MCF 10A (cell line): ENCODE measurements at regions not wholly inside any gene's neighbourhood (a gene's known extent, or its start where the extent isn't known, plus 50 kb on each side); places are given as distances from the start of the nearest gene placed in this dataset.
A peak's percentile ranks its signal among the peaks of the same experiment; 100 is the strongest.

Experiments used
- BruUV-seq: library from RNA; stranded (reverse); fragments of 400-500 nt; replicated peaks from 2 replicates; lab custom pipeline; 2021; lab: Mats Ljungman, UMichigan
- CTCF ChIA-PET: fragments of 300-600 bp; sonication (Branson Sonifier 250); formaldehyde crosslinking; extraction: SDS; loops from one replicate; lab custom pipeline; 2021; ENCODE audit warnings: antibody characterized with exemption, inconsistent platforms; lab: Yijun Ruan, JAX
- POLR2A ChIA-PET: fragments of 300-600, 350-650 bp; sonication (Branson Sonifier 250); formaldehyde crosslinking; extraction: SDS; loops from one replicate; lab custom pipeline; 2020; ENCODE audit warnings: antibody characterized with exemption, inconsistent platforms; lab: Yijun Ruan, JAX
- DNase-seq: peaks from one replicate; pipeline ENCODE4 v3.0.0-alpha.2; 2018; ENCODE audit not compliant: unreplicated experiment
- H3K27ac Mint-ChIP-seq: one replicate; pipeline ENCODE4 v1.8.0; 2022; ENCODE audit warnings: mild to moderate bottlenecking, low read depth, mixed read lengths; ENCODE audit not compliant: unreplicated experiment
- H3K27me3 Mint-ChIP-seq: one replicate; pipeline ENCODE4 v1.8.0; 2022; ENCODE audit warnings: mixed read lengths; ENCODE audit not compliant: insufficient read depth, unreplicated experiment
- H3K36me3 Mint-ChIP-seq: one replicate; pipeline ENCODE4 v1.8.0; 2022; ENCODE audit warnings: mild to moderate bottlenecking, moderate library complexity, mixed read lengths; ENCODE audit not compliant: insufficient read depth, unreplicated experiment
- H3K4me1 Mint-ChIP-seq: one replicate; pipeline ENCODE4 v1.8.0; 2022; ENCODE audit warnings: mixed read lengths; ENCODE audit not compliant: insufficient read depth, unreplicated experiment
- H3K4me3 Mint-ChIP-seq: one replicate; pipeline ENCODE4 v1.8.0; 2022; ENCODE audit warnings: mild to moderate bottlenecking, moderate library complexity, mixed read lengths; ENCODE audit not compliant: unreplicated experiment
- H3K9me3 Mint-ChIP-seq: one replicate; pipeline ENCODE4 v1.8.0; 2022; ENCODE audit warnings: mixed read lengths; ENCODE audit not compliant: unreplicated experiment
- intact Hi-C: fragments of 100-400 bp; cut with micrococcal nuclease; formaldehyde crosslinking; loops from 2 replicates; pipeline ENCODE4 v1.14.1; 2022
- TF ChIP-seq, protein P1 (sequence below): fragments of 200-600 bp; IDR thresholded peaks from one replicate; pipeline ENCODE4 v1.8.0; 2022; ENCODE audit warnings: antibody characterized with exemption, mild to moderate bottlenecking; ENCODE audit not compliant: unreplicated experiment

DNA sequence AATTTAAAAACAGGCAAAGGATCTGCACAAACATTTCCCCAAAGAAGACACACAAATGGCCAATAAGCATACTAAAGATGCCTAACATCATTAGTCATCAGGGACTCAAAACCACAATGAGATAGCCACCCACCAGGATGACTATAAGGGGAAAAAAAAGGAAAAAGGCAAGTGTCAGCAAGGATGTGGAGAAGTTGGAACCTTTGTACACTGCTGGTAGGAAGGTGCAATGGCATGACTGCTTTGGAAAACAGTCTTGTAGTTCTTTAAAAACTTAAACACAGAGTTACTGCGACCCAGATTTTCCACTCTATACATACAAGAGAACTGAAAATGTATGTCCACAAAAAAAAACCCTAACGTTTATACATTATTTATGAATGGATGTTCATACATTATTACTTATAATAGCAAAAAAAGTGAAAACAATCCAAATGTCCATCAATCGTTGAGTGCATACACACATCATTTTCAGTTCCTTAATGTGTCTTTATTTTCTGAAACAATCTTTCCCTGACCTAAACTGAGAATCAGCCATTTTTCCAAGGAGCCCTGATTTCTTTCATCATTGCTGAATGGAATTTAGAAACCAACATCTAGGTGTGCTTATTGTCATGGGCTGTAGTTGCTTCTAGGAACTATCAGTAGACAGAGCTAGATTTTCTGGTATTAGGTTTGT is 64.7 kb upstream of the TLK1 start:
- peak overlapping the region; percentile 46 for H3K27ac Mint-ChIP-seq
- peaks cover 6% of the 10 kb centered on the region for H3K4me1 Mint-ChIP-seq
- TF ChIP-seq, protein P1, sequence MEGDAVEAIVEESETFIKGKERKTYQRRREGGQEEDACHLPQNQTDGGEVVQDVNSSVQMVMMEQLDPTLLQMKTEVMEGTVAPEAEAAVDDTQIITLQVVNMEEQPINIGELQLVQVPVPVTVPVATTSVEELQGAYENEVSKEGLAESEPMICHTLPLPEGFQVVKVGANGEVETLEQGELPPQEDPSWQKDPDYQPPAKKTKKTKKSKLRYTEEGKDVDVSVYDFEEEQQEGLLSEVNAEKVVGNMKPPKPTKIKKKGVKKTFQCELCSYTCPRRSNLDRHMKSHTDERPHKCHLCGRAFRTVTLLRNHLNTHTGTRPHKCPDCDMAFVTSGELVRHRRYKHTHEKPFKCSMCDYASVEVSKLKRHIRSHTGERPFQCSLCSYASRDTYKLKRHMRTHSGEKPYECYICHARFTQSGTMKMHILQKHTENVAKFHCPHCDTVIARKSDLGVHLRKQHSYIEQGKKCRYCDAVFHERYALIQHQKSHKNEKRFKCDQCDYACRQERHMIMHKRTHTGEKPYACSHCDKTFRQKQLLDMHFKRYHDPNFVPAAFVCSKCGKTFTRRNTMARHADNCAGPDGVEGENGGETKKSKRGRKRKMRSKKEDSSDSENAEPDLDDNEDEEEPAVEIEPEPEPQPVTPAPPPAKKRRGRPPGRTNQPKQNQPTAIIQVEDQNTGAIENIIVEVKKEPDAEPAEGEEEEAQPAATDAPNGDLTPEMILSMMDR = no peak
- H3K27me3 Mint-ChIP-seq = no peaks in the 10 kb centered on the region
- no peaks in the 10 kb centered on the region for H3K9me3 Mint-ChIP-seq
- DNase-seq = peak; percentile 76
- intact Hi-C loops = no loop called here
- no TSS peak for BruUV-seq
- ChIA-PET POLR2A (interaction anchor here (0.7 to 1.5 kb wide), 2 partner anchors 9 to 298 kb away, joined by 3 to 4 read pairs; no protein-coding TSS in a partner anchor), CTCF (no interaction called here)
- H3K36me3 Mint-ChIP-seq = no peaks in the 10 kb centered on the region
- no peak overlapping the region for H3K4me3 Mint-ChIP-seq

DNA sequence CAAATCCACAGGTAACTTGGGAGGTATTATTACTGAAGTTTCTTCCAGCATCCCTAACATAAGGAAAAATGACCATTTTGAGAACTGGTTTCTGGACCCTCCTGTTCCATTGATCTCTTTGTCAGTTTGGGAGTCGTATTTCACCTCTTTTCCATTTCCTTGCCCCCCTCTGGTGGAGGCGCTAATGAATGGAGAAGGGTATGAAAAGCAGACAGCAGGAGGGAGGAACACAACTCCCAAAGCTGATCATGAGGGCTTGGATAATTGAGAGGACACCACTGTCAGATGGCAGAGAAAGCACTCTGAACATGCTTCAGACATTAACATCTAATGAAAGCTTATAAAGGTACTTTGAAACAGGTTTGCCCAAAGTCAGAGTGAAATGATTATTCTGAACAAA is 56.6 kb upstream of the TLK1 start:
- ChIA-PET CTCF (no interaction called here), POLR2A (no interaction called here)
- Mint-ChIP-seq H3K9me3 (peaks cover 20% of the 10 kb centered on the region), H3K27me3 (no peaks in the 10 kb centered on the region), H3K4me1 (no peaks in the 10 kb centered on the region), H3K27ac (no peak overlapping the region), H3K36me3 (no peaks in the 10 kb centered on the region), H3K4me3 (no peak overlapping the region)
- no TSS peak for BruUV-seq
- intact Hi-C loops = no loop called here
- TF ChIP-seq, protein P1 = no peak
- DNase-seq = no peak

DNA sequence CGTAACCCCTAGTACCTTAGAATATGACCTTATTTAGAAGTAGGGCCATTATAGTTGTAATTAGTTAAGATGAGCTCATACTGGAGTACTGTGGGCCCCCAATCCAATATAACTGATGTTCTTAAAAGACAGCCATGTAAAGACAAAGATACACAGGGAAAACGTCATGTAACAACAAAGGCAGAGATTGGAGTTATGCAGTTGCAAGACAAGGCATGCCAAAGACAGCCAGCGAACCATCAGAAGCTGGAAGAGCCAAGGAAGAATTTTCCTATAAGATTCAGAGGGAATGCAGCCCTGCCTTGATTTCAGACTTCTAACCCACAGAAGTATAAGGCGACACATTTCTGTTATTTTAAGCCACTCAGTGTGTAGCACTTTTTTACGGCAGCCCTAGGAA is 55.9 kb upstream of the TLK1 start:
- no peak overlapping the region for H3K27ac Mint-ChIP-seq
- TF ChIP-seq, protein P1 = no peak
- peaks cover 20% of the 10 kb centered on the region for H3K9me3 Mint-ChIP-seq
- POLR2A ChIA-PET = no interaction called here
- no peaks in the 10 kb centered on the region for H3K27me3 Mint-ChIP-seq
- H3K4me3 Mint-ChIP-seq = no peak overlapping the region
- H3K36me3 Mint-ChIP-seq = no peaks in the 10 kb centered on the region
- intact Hi-C loops = no loop called here
- DNase-seq = no peak
- CTCF ChIA-PET = no interaction called here
- no peaks in the 10 kb centered on the region for H3K4me1 Mint-ChIP-seq
- no TSS peak for BruUV-seq

DNA sequence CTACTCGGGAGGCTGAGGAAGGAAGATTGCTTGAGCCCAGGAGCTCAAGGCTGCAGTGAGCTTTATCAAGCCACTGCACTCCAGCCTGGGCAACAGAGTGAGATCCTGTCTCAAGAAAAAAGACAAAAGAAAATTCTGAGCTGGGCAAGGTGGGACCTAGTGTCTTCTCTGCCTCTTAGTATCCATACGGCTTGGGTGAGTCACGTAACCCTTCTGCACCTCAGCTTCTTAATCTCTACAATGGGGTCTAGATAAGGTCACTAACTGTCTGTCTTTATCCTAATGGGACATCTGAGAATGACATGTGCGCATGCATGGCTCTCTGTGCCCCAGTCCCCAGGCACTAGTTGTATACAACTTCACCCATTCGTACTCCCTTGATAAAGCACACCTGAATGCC is 53.4 kb upstream of the TLK1 start:
- ChIA-PET CTCF (interaction anchor here (0.6 kb wide), 1 partner anchor 70 kb away, joined by 4 read pairs; no protein-coding TSS in a partner anchor), POLR2A (interaction anchor here (0.5 to 0.7 kb wide), 3 partner anchors 10 to 219 kb away, joined by 3 to 4 read pairs (median 3); no protein-coding TSS in a partner anchor)
- no peak overlapping the region for H3K4me3 Mint-ChIP-seq
- H3K27me3 Mint-ChIP-seq = no peaks in the 10 kb centered on the region
- no peak for DNase-seq
- H3K4me1 Mint-ChIP-seq = no peaks in the 10 kb centered on the region
- H3K36me3 Mint-ChIP-seq = no peaks in the 10 kb centered on the region
- BruUV-seq = no TSS peak
- peaks cover 16% of the 10 kb centered on the region for H3K9me3 Mint-ChIP-seq
- intact Hi-C loops = no loop called here
- TF ChIP-seq, protein P1 = no peak
- H3K27ac Mint-ChIP-seq = no peak overlapping the region
